HUDEP-2 (cell line): ENCODE measurements at regions not wholly inside any gene's neighbourhood (a gene's known extent, or its start where the extent isn't known, plus 50 kb on each side); places are given as distances from the start of the nearest gene placed in this dataset.
"Not testable (repeated sequence)": the region's sequence is repeated elsewhere in the genome, so short reads cannot be mapped to it uniquely, and the experiment has no call there.

Experiments
- DNase-seq, 76 experiments: peaks; one replicate each; lab custom pipeline; 2025; ENCODE audit not compliant: unreplicated experiment in 76 of 76; lab: John Stamatoyannopoulos, UW

DNA sequence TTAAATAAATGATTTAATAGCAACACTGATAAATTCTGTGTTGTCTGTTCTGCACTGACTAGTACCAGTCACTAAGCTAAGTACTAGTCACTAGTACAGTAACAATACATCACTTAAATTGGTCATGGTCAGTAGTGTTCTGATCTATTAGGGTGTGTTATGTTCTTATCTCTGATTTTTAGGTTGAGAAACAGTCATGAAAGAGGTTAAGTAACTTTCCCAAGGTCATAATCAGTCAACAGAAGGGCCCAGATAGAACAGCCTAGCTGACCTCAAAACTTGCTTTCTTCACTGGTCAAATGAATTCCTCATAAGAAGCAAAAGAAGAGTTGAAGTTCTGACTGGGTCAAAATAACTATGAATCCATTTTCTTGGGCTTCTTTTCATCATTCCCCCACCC, 1492.7 kb downstream of the MAT2B start:
- DNase-seq = no peak

DNA sequence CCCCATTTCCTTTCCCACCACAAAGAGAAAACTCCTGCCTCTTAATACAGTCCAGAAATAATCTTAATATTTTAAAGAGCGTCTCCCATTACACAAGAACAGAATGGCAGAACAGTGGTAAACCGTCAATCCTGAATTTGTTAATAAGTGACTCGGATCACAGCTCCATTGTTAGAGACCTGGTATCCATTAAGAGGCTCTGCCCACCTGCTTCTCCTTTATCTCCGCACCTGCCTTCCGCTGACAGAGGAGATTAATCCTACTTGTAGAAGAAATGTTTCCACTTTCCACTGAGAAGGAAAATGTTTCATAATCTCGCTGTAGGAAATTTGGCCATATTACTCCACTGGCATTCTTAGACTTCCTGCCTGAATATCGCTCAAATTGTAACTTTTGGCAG, 1493.2 kb downstream of the MAT2B start:
- DNase-seq = no peak

DNA sequence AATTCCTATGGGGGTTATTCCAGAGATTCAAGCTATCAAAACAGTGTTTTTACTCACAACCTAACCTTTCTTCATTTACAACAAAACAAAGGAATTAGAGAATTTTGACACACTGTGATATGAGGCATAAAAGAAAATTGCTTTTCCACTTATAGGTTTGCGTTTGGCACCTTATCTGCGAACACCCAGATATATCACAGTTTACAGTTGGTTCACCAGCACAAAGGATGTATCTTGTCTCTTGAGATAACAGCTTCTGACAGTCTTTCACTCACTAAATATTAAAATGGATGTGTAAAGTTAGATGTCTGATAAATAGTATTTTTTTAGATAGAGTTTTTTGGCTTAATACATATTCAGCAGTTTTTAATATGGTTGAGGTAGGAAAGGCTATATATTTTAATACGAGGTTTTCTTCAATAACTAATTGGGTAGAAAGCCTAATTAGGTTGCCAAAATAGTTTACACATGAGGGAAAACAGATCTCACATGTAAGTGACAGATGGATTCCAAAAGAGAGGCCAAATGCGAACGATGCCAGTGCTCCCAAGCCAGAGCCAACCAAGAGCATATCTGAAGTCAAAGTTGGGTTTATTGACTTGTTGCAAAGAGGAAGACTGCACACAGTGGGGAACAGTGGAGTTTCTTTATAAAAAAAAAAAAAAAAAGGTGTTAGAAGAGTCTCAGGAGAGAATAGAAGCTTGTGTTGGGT, 1495.2 kb downstream of the MAT2B start:
- DNase-seq = peak in 67 of 76 experiments; percentile 0 to 90 (median 46)

- DNase-seq = peak in 1 of 76 experiments; percentile 1
Observed at GRCh38 chr5:165003283-165003682, 1497.9 kb downstream of the MAT2B start.

GRCh38 chr5:165004175-165004574, 1498.8 kb downstream of the MAT2B start:
- no peak for DNase-seq

GRCh38 chr5:165014439-165014838, 1509.0 kb downstream of the MAT2B start:
- no peak for DNase-seq

DNA sequence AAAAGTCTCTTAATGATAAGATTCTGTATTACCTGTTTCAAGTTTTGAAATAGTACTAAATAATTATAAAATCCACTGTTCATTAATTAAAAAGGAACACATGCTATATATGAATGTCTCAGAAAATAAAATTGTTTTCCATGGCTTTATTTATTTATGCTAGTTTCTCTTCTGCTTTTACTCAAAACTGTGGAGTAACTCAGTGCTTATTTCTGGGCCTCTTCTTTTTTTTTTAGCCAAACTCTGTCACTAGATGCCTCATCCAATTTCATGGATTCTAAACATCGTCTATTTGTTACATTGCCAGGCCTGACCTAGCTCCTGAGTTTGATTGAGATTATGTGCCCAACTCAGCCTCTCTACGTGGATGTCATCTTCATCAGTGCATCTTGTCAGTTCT, 1509.7 kb downstream of the MAT2B start:
- no peak for DNase-seq

GRCh38 chr5:165015547-165015946, 1510.1 kb downstream of the MAT2B start:
- DNase-seq = no peak

DNA sequence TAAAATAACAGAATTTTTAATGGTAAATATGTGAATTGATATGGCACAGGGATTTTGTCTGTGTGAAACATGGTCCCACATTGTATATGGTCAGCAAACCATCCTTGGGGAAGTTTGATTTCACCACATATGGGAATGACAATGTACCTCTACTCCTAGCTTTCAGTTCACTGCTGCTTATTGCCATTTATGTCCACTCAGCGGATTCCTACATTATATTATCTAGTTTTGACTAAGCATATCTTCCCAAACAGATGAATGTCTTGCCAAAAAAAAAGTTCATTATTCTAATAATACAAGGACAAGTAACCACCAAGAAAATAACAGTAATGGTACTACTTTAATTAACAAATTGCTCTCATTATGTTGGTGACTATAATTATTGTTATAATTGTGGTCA, 1521.6 kb downstream of the MAT2B start:
- DNase-seq = no peak

- DNase-seq = no peak
Observed at GRCh38 chr5:165028356-165028755, 1522.9 kb downstream of the MAT2B start.

DNA sequence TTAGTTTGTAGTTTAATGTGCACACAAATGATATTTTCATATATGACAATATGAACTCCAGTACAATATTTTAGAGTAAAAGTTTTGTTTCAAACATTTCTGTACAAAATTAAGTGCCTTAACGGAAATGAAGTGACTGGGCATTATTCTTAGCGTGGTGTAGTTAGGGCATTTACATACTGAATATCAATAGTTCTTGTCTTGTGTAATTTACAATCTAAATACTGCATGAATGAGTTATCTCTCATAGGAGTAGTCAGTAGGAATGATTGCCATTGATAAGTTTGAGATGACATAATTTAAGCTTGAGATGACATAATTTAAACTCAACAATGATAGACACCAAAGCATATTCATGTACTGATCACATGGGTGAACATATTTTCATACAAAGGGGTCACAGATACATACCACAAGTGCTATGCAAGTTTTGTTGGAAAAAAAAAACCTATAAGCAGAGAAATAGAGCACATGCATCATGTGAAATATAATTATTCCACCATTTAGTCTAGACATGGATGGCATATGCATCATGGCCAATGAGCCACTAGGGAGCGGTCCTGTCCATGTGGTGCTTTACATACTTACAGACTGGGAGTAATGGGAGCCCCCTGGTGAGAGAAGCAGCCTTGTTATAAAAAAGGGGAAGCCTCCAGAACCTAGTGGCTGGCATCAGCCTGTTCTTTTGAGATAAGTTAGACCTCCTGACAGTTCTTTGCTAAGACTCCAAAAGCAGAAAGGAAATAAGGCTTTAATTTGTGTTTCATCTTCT, 1523.9 kb downstream of the MAT2B start:
- peak in 67 of 76 experiments; percentile 2 to 82 (median 44) for DNase-seq

GRCh38 chr5:165030971-165031370, 1525.6 kb downstream of the MAT2B start:
- no peak for DNase-seq

- DNase-seq = no peak
Observed at GRCh38 chr5:165031371-165031770, 1526.0 kb downstream of the MAT2B start.

DNA sequence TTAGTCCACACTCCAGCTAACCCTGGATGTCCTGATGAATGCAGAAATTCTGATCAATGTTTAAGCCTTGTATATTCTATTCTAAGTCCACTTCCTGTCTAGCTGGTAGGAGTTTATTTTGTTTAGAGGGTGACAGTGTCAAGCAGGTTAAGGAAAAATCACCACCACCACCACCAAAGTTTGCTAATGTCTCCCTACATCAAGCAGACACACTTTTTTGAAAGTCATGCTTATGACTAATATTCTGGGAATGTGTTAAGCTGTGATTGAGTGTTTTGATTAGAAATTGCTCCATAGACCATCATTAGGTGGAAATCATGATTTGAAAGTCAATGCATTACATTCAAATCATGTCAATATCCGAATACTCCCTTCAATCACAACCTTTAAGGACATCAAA, 1530.1 kb downstream of the MAT2B start:
- no peak for DNase-seq

GRCh38 chr5:165039748-165040147, 1534.3 kb downstream of the MAT2B start:
- no peak for DNase-seq

GRCh38 chr5:165045941-165046340, 1540.5 kb downstream of the MAT2B start:
- DNase-seq = not testable (repeated sequence)

GRCh38 chr5:165055476-165055875, 1550.1 kb downstream of the MAT2B start:
- no peak for DNase-seq

DNA sequence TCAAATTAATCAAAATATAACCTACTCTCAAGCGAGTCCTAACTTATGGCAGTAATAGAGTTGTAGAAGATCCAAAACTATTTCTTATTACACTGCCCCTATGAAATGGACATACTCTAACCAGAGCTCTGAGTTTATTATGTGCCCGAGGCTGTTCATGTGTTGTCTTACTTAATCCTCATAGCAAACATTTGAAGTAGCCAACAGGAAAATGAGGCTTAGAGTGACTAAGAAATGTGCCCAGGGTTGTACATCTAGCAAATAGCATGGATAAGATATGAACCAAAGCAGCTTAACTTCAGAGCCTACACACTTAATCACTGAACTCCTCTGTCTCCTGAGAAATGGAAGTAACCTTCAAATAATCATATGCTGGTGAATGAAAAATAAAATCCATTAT, 1551.7 kb downstream of the MAT2B start:
- no peak for DNase-seq

DNA sequence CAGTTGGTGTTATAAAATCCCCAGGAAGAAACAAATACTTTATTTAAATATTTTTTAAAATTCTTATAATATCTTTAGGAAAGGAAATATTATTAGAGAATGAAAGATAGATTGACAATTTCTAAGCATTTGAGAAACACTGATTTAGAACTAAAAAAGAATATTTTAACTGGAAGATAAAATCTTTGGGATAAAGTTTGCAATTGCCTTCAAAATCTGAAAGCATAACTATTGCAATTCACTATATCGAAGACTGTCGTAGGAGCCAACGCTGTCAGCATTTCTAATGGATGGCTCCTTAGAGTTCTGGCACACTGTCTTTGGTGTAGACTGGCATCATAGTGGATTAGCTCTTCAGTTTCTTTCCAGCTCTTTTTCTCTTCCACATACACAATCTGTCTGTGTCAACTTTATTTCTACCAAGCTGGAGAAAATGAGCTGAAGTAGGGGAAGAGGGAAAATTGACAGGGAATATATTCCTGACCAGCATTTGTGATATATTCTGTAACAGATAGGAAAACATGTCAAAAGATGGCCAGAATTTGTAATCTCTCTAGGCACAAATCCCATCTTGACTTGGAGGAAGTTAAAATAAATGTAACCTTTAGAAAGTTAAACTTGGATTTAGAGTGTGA, 1561.4 kb downstream of the MAT2B start:
- DNase-seq = no peak

GRCh38 chr5:165076686-165077085, 1571.3 kb downstream of the MAT2B start:
- peak in 7 of 76 experiments; percentile 5 to 16 (median 8) for DNase-seq

GRCh38 chr5:165079389-165079788, 1574.0 kb downstream of the MAT2B start:
- DNase-seq = no peak

DNA sequence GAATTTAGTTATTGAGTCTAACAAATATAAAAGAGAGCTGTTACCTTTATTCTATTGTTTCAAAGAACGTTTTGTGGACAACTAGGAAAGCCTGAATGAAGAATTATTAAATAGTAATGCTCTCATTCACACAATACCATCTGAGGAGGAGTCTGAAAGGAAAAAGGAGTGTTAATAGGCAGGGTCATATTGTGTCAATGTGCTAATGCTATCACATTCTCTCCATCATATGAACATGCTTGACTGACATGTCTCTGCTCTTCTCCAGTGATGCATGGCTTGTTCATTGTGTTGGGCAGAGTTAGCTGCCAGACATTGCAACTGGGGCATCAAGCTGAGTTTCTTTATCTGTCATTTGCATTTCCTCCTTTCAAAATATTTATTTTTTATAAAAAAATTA, 1578.0 kb downstream of the MAT2B start:
- no peak for DNase-seq
